K562 (cell line): ENCODE measurements at regions not wholly inside any gene's neighbourhood (a gene's known extent, or its start where the extent isn't known, plus 50 kb on each side); places are given as distances from the start of the nearest gene placed in this dataset.

ENCODE experiments used
- ATAC-seq: fragments of 200-7000 bp; cut with Tn5 transposase; 3 replicates; pipeline ENCODE4 v1.9.1; 2020; ENCODE audit warnings: moderate library complexity
- BruUV-seq: library from RNA; stranded (reverse); fragments of 400-500 nt; replicated peaks from 2 replicates; lab custom pipeline; 2021; lab: Mats Ljungman, UMichigan
- CTCF ChIA-PET: fragments of 300-600 bp; formaldehyde crosslinking; extraction: SDS; loops from one replicate; lab custom pipeline; 2021; ENCODE audit warnings: low intra/inter-chr PET ratio; lab: Yijun Ruan, JAX
- POLR2A ChIA-PET: fragments of 300-600, 350-650 bp; sonication (Branson Sonifier 250); formaldehyde crosslinking; extraction: SDS; loops from one replicate; lab custom pipeline; 2021; ENCODE audit warnings: antibody characterized with exemption, inconsistent platforms; lab: Yijun Ruan, JAX
- DNase-seq, 4 experiments: peaks; one replicate each; pipeline versions ENCODE4 v3.0.0 to v3.0.0-alpha.2; 2011 to 2018; ENCODE audit warnings: low spot score in 3 of 4, mixed read lengths in 3 of 4; ENCODE audit errors: extremely low read depth in 1 of 4
- FAIRE-seq: peaks from 2 replicates; lab custom pipeline; 2011; peaks lifted over from hg19 to GRCh38; lab: Jason Lieb, UNC
- H2AFZ ChIP-seq: 2 replicates; pipeline ENCODE4 v1.6.0; 2011; ENCODE audit warnings: low read depth, low read length, control low read depth, inconsistent platforms
- H3K27ac ChIP-seq: fragments of 200-600 bp; 3 replicates; pipeline ENCODE4 v1.8.0; 2011; ENCODE audit warnings: low read depth, mild to moderate bottlenecking, control low read depth, inconsistent platforms, low read length, moderate library complexity, mixed read lengths; ENCODE audit errors: extremely low read depth
- H3K27me3 ChIP-seq, 2 experiments: fragments of 300-600 bp in 1 of 2; 2 replicates in 1 of 2; 3 replicates in 1 of 2; pipeline versions ENCODE4 v1.6.0 to v1.8.0; 2011; ENCODE audit warnings: inconsistent platforms in 2 of 2, low read length in 2 of 2, mild to moderate bottlenecking in 1 of 2, mixed read lengths in 1 of 2, moderate library complexity in 1 of 2; ENCODE audit not compliant: control insufficient read depth in 2 of 2, insufficient read depth in 2 of 2
- H3K36me3 ChIP-seq: fragments of 300-600 bp; 3 replicates; pipeline ENCODE4 v1.8.0; 2011; ENCODE audit warnings: mild to moderate bottlenecking, low read length, inconsistent platforms; ENCODE audit not compliant: control insufficient read depth, insufficient read depth
- H3K4me1 ChIP-seq, 2 experiments: fragments of 200-600 bp in 1 of 2; replicated peaks in 1 of 2; 2 replicates in 1 of 2; 3 replicates in 1 of 2; pipeline versions ENCODE4 v1.5.1 to v1.8.0; 2011; ENCODE audit warnings: inconsistent platforms in 2 of 2, low read length in 2 of 2, mild to moderate bottlenecking in 1 of 2, mixed read lengths in 1 of 2, moderate library complexity in 1 of 2; ENCODE audit not compliant: control insufficient read depth in 2 of 2, insufficient read depth in 2 of 2
- H3K4me2 ChIP-seq: 2 replicates; pipeline ENCODE4 v1.6.1; 2011; ENCODE audit warnings: low read length, control low read depth, inconsistent platforms, mixed read lengths; ENCODE audit not compliant: insufficient read depth
- H3K4me3 ChIP-seq: fragments of 200-600 bp; sonication (generic), shearing (Covaris generic); 2 replicates; pipeline ENCODE4 v1.5.1; 2016; ENCODE audit warnings: control low read depth, inconsistent platforms
- H3K79me2 ChIP-seq: fragments of 200-600 bp; 3 replicates; pipeline ENCODE4 v1.8.0; 2011; ENCODE audit warnings: low read length, inconsistent platforms; ENCODE audit not compliant: control insufficient read depth, insufficient read depth
- H3K9ac ChIP-seq, 2 experiments: 2 replicates each; pipeline versions ENCODE4 v1.6.0 to v1.6.1; 2011; ENCODE audit warnings: low read depth in 2 of 2, low read length in 2 of 2, control low read depth in 1 of 2, inconsistent platforms in 1 of 2, mild to moderate bottlenecking in 1 of 2, mixed read lengths in 1 of 2; ENCODE audit not compliant: insufficient read depth in 1 of 2
- H3K9me1 ChIP-seq: one replicate; pipeline ENCODE4 v1.6.0; 2011; ENCODE audit warnings: inconsistent platforms, mild to moderate bottlenecking, low read length, moderate library complexity; ENCODE audit not compliant: control insufficient read depth, insufficient read depth
- H3K9me3 ChIP-seq: replicated peaks from 2 replicates; pipeline ENCODE4 v1.5.1; 2011; ENCODE audit warnings: low read depth, low read length, inconsistent platforms; ENCODE audit not compliant: control insufficient read depth, insufficient read depth
- H4K20me1 ChIP-seq: replicated peaks from 2 replicates; pipeline ENCODE4 v1.6.1; 2011; ENCODE audit warnings: low read length, inconsistent platforms, mixed read lengths; ENCODE audit not compliant: control insufficient read depth, insufficient read depth
- EP300 ChIP-seq: IDR thresholded peaks from 2 replicates; pipeline ENCODE4 v1.6.1; 2012; ENCODE audit warnings: low read length, improper control_type of control experiment
- ESRRB ChIP-seq: fragments of 250-450 bp; sonication (Bioruptor Pico); IDR thresholded peaks from 2 replicates; pipeline ENCODE4 v1.5.0; 2020; ENCODE audit warnings: mild to moderate bottlenecking, moderate library complexity, borderline replicate concordance
- FOXP1 ChIP-seq: sonication (generic); formaldehyde crosslinking; IDR thresholded peaks from 2 replicates; pipeline ENCODE4 v1.8.0; 2022; ENCODE audit warnings: mild to moderate bottlenecking, missing genetic modification reagents
- MCM3 ChIP-seq: fragments of 450-650 bp; IDR thresholded peaks from 2 replicates; pipeline ENCODE4 v1.6.1; 2016
- MIER1 ChIP-seq: fragments of 450-650 bp; IDR thresholded peaks from 2 replicates; pipeline ENCODE4 v1.6.1; 2016; ENCODE audit warnings: antibody characterized with exemption, mild to moderate bottlenecking, low read depth
- PML ChIP-seq: IDR thresholded peaks from 2 replicates; pipeline ENCODE4 v1.6.1; 2012; ENCODE audit warnings: low read length, inconsistent platforms
- SMARCB1 ChIP-seq: IDR thresholded peaks from 2 replicates; pipeline ENCODE4 v1.6.1; 2011; ENCODE audit warnings: improper control_type of control experiment, low read depth; ENCODE audit not compliant: insufficient read length
- SOX6 ChIP-seq: fragments of 450-650 bp; IDR thresholded peaks from 2 replicates; pipeline ENCODE4 v1.6.1; 2014; ENCODE audit warnings: mild to moderate bottlenecking
- ZNF583 ChIP-seq: fragments of 250-450 bp; sonication (Bioruptor Pico); IDR thresholded peaks from 2 replicates; pipeline ENCODE4 v1.4.0; 2020
- WGBS: fragments of 100-300 bp; shearing (Covaris generic); methylation state at CpG from one replicate; pipeline ENCODE4 v1.1.6; 2016; ENCODE audit warnings: low coverage, mixed read lengths; ENCODE audit not compliant: insufficient coverage; ENCODE audit errors: missing lambda C conversion rate; 5-methylcytosine and 5-hydroxymethylcytosine counted together
- in situ Hi-C: fragments of 300-500 bp; cut with MboI; formaldehyde crosslinking; loops from 4 replicates; pipeline ENCODE4 v1.15.0; 2018; ENCODE audit warnings: inconsistent platforms, mixed read lengths
- intact Hi-C: fragments of 100-400 bp; cut with micrococcal nuclease; formaldehyde crosslinking; loops from 2 replicates; pipeline ENCODE4 v1.14.2; 2022
- TF ChIP-seq, protein P1 (sequence below): fragments of 250-450 bp; sonication (Bioruptor Pico); IDR thresholded peaks from 2 replicates; pipeline ENCODE4 v1.8.0; 2021; ENCODE audit warnings: moderate library complexity, mild to moderate bottlenecking, inconsistent platforms
- TF ChIP-seq, protein P2 (sequence below): IDR thresholded peaks from 2 replicates; pipeline ENCODE4 v1.6.1; 2016; ENCODE audit warnings: missing genetic modification characterization, missing compliant biosample characterization
- TF ChIP-seq, protein P3 (sequence below): fragments of 450-650 bp; IDR thresholded peaks from 2 replicates; pipeline ENCODE4 v1.6.1; 2016; ENCODE audit warnings: borderline replicate concordance
- TF ChIP-seq, protein P4 (sequence below): fragments of 450-650 bp; formaldehyde crosslinking; IDR thresholded peaks from 2 replicates; pipeline ENCODE4 v1.4.0; 2022; ENCODE audit warnings: missing genetic modification characterization
- TF ChIP-seq, protein P5 (sequence below), 2 experiments: fragments of 250-450 bp in 1 of 2; fragments of 450-650 bp in 1 of 2; sonication (Bioruptor Pico) in 1 of 2; IDR thresholded peaks; 2 replicates each; pipeline versions ENCODE4 v1.6.1 to v1.8.0; 2016 to 2021; ENCODE audit warnings: mild to moderate bottlenecking in 2 of 2, moderate library complexity in 2 of 2, missing compliant biosample characterization in 1 of 2, missing genetic modification characterization in 1 of 2

DNA sequence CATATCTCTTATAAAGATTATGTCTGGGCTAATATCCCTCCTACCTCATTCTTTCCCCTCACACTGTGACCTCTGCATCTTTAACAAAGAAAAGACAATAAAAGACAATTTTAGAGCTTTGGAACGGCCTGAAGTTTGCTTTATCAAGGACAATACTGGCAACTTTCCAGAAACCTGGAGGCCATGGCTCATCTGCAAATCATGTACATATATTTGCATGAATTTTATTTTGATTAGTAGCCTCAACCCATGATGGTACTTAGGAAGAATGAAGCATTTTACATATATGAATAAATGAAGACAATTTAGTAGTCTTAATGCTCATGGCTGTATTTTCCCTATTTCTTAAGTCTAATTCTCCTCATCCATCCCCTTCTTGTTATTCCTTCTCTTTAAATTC is 612.2 kb upstream of the CXADR start:
- in situ Hi-C loops (no loop called here), intact Hi-C loops (no loop called here)
- no peak overlapping the region for H3K27ac ChIP-seq
- ATAC-seq, result no peak
- TF ChIP-seq MIER1 (no peak), ESRRB (CRISPR knock-in tag) (no peak), EP300 (no peak), SMARCB1 (no peak), MCM3 (no peak), ZNF583 (no peak), FOXP1 (CRISPR knock-in tag) (no peak), PML (no peak), SOX6 (no peak)
- TF ChIP-seq, protein P1, sequence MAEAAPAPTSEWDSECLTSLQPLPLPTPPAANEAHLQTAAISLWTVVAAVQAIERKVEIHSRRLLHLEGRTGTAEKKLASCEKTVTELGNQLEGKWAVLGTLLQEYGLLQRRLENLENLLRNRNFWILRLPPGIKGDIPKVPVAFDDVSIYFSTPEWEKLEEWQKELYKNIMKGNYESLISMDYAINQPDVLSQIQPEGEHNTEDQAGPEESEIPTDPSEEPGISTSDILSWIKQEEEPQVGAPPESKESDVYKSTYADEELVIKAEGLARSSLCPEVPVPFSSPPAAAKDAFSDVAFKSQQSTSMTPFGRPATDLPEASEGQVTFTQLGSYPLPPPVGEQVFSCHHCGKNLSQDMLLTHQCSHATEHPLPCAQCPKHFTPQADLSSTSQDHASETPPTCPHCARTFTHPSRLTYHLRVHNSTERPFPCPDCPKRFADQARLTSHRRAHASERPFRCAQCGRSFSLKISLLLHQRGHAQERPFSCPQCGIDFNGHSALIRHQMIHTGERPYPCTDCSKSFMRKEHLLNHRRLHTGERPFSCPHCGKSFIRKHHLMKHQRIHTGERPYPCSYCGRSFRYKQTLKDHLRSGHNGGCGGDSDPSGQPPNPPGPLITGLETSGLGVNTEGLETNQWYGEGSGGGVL, result no peak
- TF ChIP-seq, protein P2, sequence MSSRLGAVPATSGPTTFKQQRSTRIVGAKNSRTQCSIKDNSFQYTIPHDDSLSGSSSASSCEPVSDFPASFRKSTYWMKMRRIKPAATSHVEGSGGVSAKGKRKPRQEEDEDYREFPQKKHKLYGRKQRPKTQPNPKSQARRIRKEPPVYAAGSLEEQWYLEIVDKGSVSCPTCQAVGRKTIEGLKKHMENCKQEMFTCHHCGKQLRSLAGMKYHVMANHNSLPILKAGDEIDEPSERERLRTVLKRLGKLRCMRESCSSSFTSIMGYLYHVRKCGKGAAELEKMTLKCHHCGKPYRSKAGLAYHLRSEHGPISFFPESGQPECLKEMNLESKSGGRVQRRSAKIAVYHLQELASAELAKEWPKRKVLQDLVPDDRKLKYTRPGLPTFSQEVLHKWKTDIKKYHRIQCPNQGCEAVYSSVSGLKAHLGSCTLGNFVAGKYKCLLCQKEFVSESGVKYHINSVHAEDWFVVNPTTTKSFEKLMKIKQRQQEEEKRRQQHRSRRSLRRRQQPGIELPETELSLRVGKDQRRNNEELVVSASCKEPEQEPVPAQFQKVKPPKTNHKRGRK (tag), result no peak
- TF ChIP-seq, protein P3, sequence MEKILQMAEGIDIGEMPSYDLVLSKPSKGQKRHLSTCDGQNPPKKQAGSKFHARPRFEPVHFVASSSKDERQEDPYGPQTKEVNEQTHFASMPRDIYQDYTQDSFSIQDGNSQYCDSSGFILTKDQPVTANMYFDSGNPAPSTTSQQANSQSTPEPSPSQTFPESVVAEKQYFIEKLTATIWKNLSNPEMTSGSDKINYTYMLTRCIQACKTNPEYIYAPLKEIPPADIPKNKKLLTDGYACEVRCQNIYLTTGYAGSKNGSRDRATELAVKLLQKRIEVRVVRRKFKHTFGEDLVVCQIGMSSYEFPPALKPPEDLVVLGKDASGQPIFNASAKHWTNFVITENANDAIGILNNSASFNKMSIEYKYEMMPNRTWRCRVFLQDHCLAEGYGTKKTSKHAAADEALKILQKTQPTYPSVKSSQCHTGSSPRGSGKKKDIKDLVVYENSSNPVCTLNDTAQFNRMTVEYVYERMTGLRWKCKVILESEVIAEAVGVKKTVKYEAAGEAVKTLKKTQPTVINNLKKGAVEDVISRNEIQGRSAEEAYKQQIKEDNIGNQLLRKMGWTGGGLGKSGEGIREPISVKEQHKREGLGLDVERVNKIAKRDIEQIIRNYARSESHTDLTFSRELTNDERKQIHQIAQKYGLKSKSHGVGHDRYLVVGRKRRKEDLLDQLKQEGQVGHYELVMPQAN, result no peak
- TF ChIP-seq, protein P4, sequence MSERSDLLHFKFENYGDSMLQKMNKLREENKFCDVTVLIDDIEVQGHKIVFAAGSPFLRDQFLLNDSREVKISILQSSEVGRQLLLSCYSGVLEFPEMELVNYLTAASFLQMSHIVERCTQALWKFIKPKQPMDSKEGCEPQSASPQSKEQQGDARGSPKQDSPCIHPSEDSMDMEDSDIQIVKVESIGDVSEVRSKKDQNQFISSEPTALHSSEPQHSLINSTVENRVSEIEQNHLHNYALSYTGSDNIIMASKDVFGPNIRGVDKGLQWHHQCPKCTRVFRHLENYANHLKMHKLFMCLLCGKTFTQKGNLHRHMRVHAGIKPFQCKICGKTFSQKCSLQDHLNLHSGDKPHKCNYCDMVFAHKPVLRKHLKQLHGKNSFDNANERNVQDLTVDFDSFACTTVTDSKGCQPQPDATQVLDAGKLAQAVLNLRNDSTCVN (CRISPR knock-in tag), result no peak
- TF ChIP-seq, protein P5, sequence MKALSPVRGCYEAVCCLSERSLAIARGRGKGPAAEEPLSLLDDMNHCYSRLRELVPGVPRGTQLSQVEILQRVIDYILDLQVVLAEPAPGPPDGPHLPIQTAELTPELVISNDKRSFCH (CRISPR knock-in tag; IDR thresholded peaks at IDR 0.05), result no peak
- TF ChIP-seq, protein P5 (tag; IDR thresholded peaks at IDR 0.05), result no peak
- TF ChIP-seq, all 486 proteins: peak for 0
- Histone ChIP-seq H3K4me2 (no peak overlapping the region), H3K79me2 (no peaks in the 10 kb centered on the region), H3K9me3 (no peaks in the 10 kb centered on the region), H3K4me1 (no peaks in the 10 kb centered on the region), H3K4me3 (no peak overlapping the region), H4K20me1 (no peaks in the 10 kb centered on the region), H2AFZ (no peak overlapping the region), H3K27me3 (no peaks in the 10 kb centered on the region), H3K9ac (no peak overlapping the region), H3K9me1 (no peaks in the 10 kb centered on the region), H3K36me3 (no peaks in the 10 kb centered on the region)
- FAIRE-seq, result no peak
- 0% methylated on average over 1 of the region's 1 CpG for WGBS
- CTCF ChIA-PET, result no interaction called here
- no TSS peak for BruUV-seq
- POLR2A ChIA-PET, result no interaction called here
- no peak for DNase-seq
